H1 (cell line): ENCODE measurements at regions not wholly inside any gene's neighbourhood (a gene's known extent, or its start where the extent isn't known, plus 50 kb on each side); places are given as distances from the start of the nearest gene placed in this dataset.

ENCODE experiments used
- CTCF ChIA-PET: fragments of 300-600 bp; sonication (Branson Sonifier 250); formaldehyde crosslinking; loops from one replicate; lab custom pipeline; 2021; ENCODE audit not compliant: partially characterized antibody; lab: Charles Lee
- POLR2A ChIA-PET: fragments of 300-600 bp; sonication (Branson Sonifier 250); formaldehyde crosslinking; loops from one replicate; lab custom pipeline; 2021; ENCODE audit warnings: inconsistent platforms; ENCODE audit not compliant: partially characterized antibody; lab: Charles Lee
- DNase-seq, 2 experiments: peaks; one replicate each; pipeline versions ENCODE4 v3.0.0 to v3.0.0-alpha.2; 2010 to 2022; ENCODE audit warnings: low spot score in 2 of 2, low read depth in 1 of 2, mixed read lengths in 1 of 2
- FAIRE-seq: peaks from 2 replicates; lab custom pipeline; 2011; peaks lifted over from hg19 to GRCh38; lab: Jason Lieb, UNC
- H2AFZ ChIP-seq: 2 replicates; pipeline ENCODE4 v1.8.1; 2012; ENCODE audit warnings: low read length, inconsistent platforms
- H2AK5ac ChIP-seq: 2 replicates; pipeline ENCODE4 v1.6.1; 2013; ENCODE audit warnings: low read depth, low read length
- H2BK120ac ChIP-seq: replicated peaks from 2 replicates; pipeline ENCODE3; 2013; ENCODE audit warnings: low read depth, low read length, inconsistent platforms
- H2BK12ac ChIP-seq: 2 replicates; pipeline ENCODE4 v1.6.1; 2013; ENCODE audit warnings: low read depth, low read length
- H2BK15ac ChIP-seq: 2 replicates; pipeline ENCODE4 v1.6.1; 2013; ENCODE audit warnings: low read length
- H2BK20ac ChIP-seq: 2 replicates; pipeline ENCODE4 v1.6.1; 2013; ENCODE audit warnings: low read length
- H2BK5ac ChIP-seq: 2 replicates; pipeline ENCODE4 v1.6.1; 2013; ENCODE audit warnings: low read depth, low read length
- H3K14ac ChIP-seq: 2 replicates; pipeline ENCODE4 v1.6.1; 2013; ENCODE audit warnings: inconsistent platforms; ENCODE audit not compliant: insufficient read length
- H3K18ac ChIP-seq: 2 replicates; pipeline ENCODE4 v1.6.1; 2013; ENCODE audit warnings: low read length; ENCODE audit errors: extremely low read depth
- H3K23ac ChIP-seq: 2 replicates; pipeline ENCODE4 v1.6.1; 2013; ENCODE audit warnings: inconsistent platforms; ENCODE audit not compliant: insufficient read length
- H3K23me2 ChIP-seq: 2 replicates; pipeline ENCODE4 v1.6.1; 2013; ENCODE audit warnings: low read depth, low read length
- H3K27ac ChIP-seq: 2 replicates; pipeline ENCODE4 v1.6.1; 2011; ENCODE audit warnings: low read depth, low read length, inconsistent platforms
- H3K27me3 ChIP-seq, 4 experiments: replicated peaks in 1 of 4; 1 replicate in 1 of 4; 2 replicates in 3 of 4; pipeline versions ENCODE4 v1.6.1 to v1.8.1; 2011 to 2013; ENCODE audit warnings: low read length in 3 of 4, mild to moderate bottlenecking in 3 of 4, inconsistent platforms in 2 of 4, mixed read lengths in 2 of 4, moderate library complexity in 1 of 4; ENCODE audit not compliant: control insufficient read depth in 3 of 4, insufficient read depth in 3 of 4; ENCODE audit errors: extremely low read depth in 1 of 4
- H3K36me3 ChIP-seq, 4 experiments: 2 replicates each; pipeline versions ENCODE4 v1.6.1 to v1.8.1; 2011 to 2013; ENCODE audit warnings: mild to moderate bottlenecking in 4 of 4, low read length in 3 of 4, moderate library complexity in 2 of 4, control low read depth in 1 of 4, inconsistent platforms in 1 of 4; ENCODE audit not compliant: insufficient read depth in 4 of 4, control insufficient read depth in 2 of 4
- H3K4ac ChIP-seq: replicated peaks from 2 replicates; pipeline ENCODE3; 2013; ENCODE audit warnings: low read length, low read depth, mixed read lengths, inconsistent platforms; ENCODE audit not compliant: insufficient read length
- H3K4me1 ChIP-seq, 4 experiments: replicated peaks in 1 of 4; 1 replicate in 1 of 4; 2 replicates in 3 of 4; pipeline versions ENCODE4 v1.6.1 to v1.8.1; 2011 to 2013; ENCODE audit warnings: low read length in 3 of 4, inconsistent platforms in 2 of 4, mixed read lengths in 1 of 4; ENCODE audit not compliant: insufficient read depth in 4 of 4, control insufficient read depth in 3 of 4
- H3K4me2 ChIP-seq, 2 experiments: 2 replicates each; pipeline versions ENCODE4 v1.6.1 to v1.8.1; 2011 to 2013; ENCODE audit warnings: low read depth in 2 of 2, low read length in 2 of 2, control low read depth in 1 of 2, inconsistent platforms in 1 of 2, mild to moderate bottlenecking in 1 of 2; ENCODE audit not compliant: insufficient read depth in 1 of 2
- H3K4me3 ChIP-seq, 4 experiments: fragments of 200-600, 300-600 bp in 1 of 4; sonication (generic), shearing (Covaris generic), sonication (Bioruptor Twin) in 1 of 4; 2 replicates each; pipeline versions ENCODE4 v1.5.1 to v1.8.1; 2011 to 2016; ENCODE audit warnings: low read length in 4 of 4, low read depth in 3 of 4, control low read depth in 2 of 4, inconsistent platforms in 2 of 4, mild to moderate bottlenecking in 2 of 4, mixed read lengths in 1 of 4, moderate library complexity in 1 of 4; ENCODE audit not compliant: insufficient read depth in 2 of 4; ENCODE audit errors: extremely low read depth in 1 of 4
- H3K56ac ChIP-seq: replicated peaks from 2 replicates; pipeline ENCODE3; 2013; ENCODE audit warnings: low read depth, mild to moderate bottlenecking, mixed read lengths, low read length, inconsistent platforms; ENCODE audit not compliant: insufficient read length
- H3K79me1 ChIP-seq: 2 replicates; pipeline ENCODE4 v1.6.1; 2013; ENCODE audit warnings: low read depth, low read length, control low read depth
- H3K79me2 ChIP-seq, 2 experiments: 2 replicates each; pipeline versions ENCODE4 v1.6.1 to v1.8.1; 2012 to 2013; ENCODE audit warnings: low read length in 2 of 2, mild to moderate bottlenecking in 2 of 2, inconsistent platforms in 1 of 2; ENCODE audit not compliant: insufficient read depth in 2 of 2, control insufficient read depth in 1 of 2
- H3K9ac ChIP-seq, 4 experiments: replicated peaks in 1 of 4; 1 replicate in 1 of 4; 2 replicates in 3 of 4; pipeline versions ENCODE4 v1.6.1 to v1.8.1; 2011 to 2013; ENCODE audit warnings: low read depth in 3 of 4, low read length in 3 of 4, control low read depth in 2 of 4, mild to moderate bottlenecking in 2 of 4, moderate library complexity in 2 of 4, inconsistent platforms in 1 of 4; ENCODE audit errors: extremely low read depth in 1 of 4
- H3K9me3 ChIP-seq, 2 experiments: 2 replicates each; pipeline versions ENCODE4 v1.6.1 to v1.8.1; 2012 to 2013; ENCODE audit warnings: mild to moderate bottlenecking in 2 of 2, moderate library complexity in 2 of 2, control low read depth in 1 of 2, inconsistent platforms in 1 of 2, low read depth in 1 of 2, low read length in 1 of 2, mixed read lengths in 1 of 2; ENCODE audit not compliant: insufficient read depth in 2 of 2
- H4K20me1 ChIP-seq, 2 experiments: replicated peaks in 1 of 2; 2 replicates each; pipeline versions ENCODE3 to v1.8.1; 2011 to 2013; ENCODE audit warnings: inconsistent platforms in 2 of 2, low read length in 2 of 2, mild to moderate bottlenecking in 1 of 2; ENCODE audit not compliant: insufficient read depth in 2 of 2, control insufficient read depth in 1 of 2
- H4K5ac ChIP-seq: 2 replicates; pipeline ENCODE4 v1.6.1; 2013; ENCODE audit warnings: low read length, low read depth, mixed read lengths, inconsistent platforms; ENCODE audit not compliant: insufficient read length
- H4K8ac ChIP-seq: 2 replicates; pipeline ENCODE4 v1.8.0; 2013; ENCODE audit warnings: mild to moderate bottlenecking, moderate library complexity, low read length, inconsistent platforms; ENCODE audit not compliant: insufficient read depth; ENCODE audit errors: extremely low read depth
- H4K91ac ChIP-seq: replicated peaks from 2 replicates; pipeline ENCODE3; 2013; ENCODE audit warnings: low read length, mixed read lengths, inconsistent platforms; ENCODE audit not compliant: insufficient read length
- E2F6 ChIP-seq: IDR thresholded peaks from 2 replicates; pipeline ENCODE4 v1.6.1; 2012; ENCODE audit warnings: inconsistent platforms
- HDAC6 ChIP-seq: IDR thresholded peaks from one replicate; pipeline ENCODE4 v1.7.1; 2012; ENCODE audit warnings: low read depth, mild to moderate bottlenecking, inconsistent platforms, low read length, moderate library complexity
- NANOG ChIP-seq: IDR thresholded peaks from 2 replicates; pipeline ENCODE4 v1.6.1; 2011; ENCODE audit warnings: low read length, low read depth, mild to moderate bottlenecking, inconsistent platforms; ENCODE audit not compliant: insufficient read depth, poor library complexity, severe bottlenecking
- POLR2A ChIP-seq, 2 experiments: IDR thresholded peaks; 1 replicate in 1 of 2; 2 replicates in 1 of 2; pipeline ENCODE4 v1.6.1; 2011; ENCODE audit warnings: low read depth in 2 of 2, low read length in 2 of 2, mild to moderate bottlenecking in 2 of 2; ENCODE audit errors: control extremely low read depth in 1 of 2
- POU5F1 ChIP-seq: IDR thresholded peaks from 2 replicates; pipeline ENCODE4 v1.6.1; 2011; ENCODE audit warnings: low read depth, mild to moderate bottlenecking, low read length, moderate library complexity
- SIN3A ChIP-seq, 2 experiments: IDR thresholded peaks in 1 of 2; conservative IDR thresholded peaks in 1 of 2; 2 replicates each; pipeline ENCODE4 v1.6.1; 2011 to 2012; ENCODE audit warnings: low read length in 2 of 2, improper control_type of control experiment in 1 of 2, low read depth in 1 of 2, mild to moderate bottlenecking in 1 of 2
- TBP ChIP-seq: IDR thresholded peaks from 2 replicates; pipeline ENCODE4 v1.6.1; 2011; ENCODE audit warnings: low read depth, low read length, improper control_type of control experiment
- WGBS, 2 experiments: shearing (Covaris generic) in 1 of 2; methylation state at CpG; one replicate each; pipeline versions ENCODE4 v1.1.6 to v1.1.7; 2013 to 2015; ENCODE audit warnings: low lambda C conversion rate in 2 of 2, mixed read lengths in 2 of 2, inconsistent platforms in 1 of 2, low coverage in 1 of 2, missing lambda C conversion rate in 1 of 2; ENCODE audit not compliant: insufficient replicate concordance in 2 of 2, insufficient coverage in 1 of 2, insufficient read length in 1 of 2; ENCODE audit errors: extremely low coverage in 1 of 2, missing lambda C conversion rate in 1 of 2; 5-methylcytosine and 5-hydroxymethylcytosine counted together

- H2BK12ac ChIP-seq = no peak overlapping the region
- H2AFZ ChIP-seq = no peak overlapping the region
- POLR2A ChIA-PET = no interaction called here
- H4K5ac ChIP-seq = no peak overlapping the region
- CTCF ChIA-PET = no interaction called here
- H4K8ac ChIP-seq = no peak overlapping the region
- no peak overlapping the region for H3K4me3 ChIP-seq
- no peaks in the 10 kb centered on the region for H3K9me3 ChIP-seq
- no peak for DNase-seq
- H3K36me3 ChIP-seq = no peaks in the 10 kb centered on the region
- no peaks in the 10 kb centered on the region for H3K27me3 ChIP-seq
- no peaks in the 10 kb centered on the region for H3K23me2 ChIP-seq
- no peak overlapping the region for H3K4me2 ChIP-seq
- no peak overlapping the region for H4K91ac ChIP-seq
- no peak overlapping the region for H2BK5ac ChIP-seq
- no peak overlapping the region for H3K56ac ChIP-seq
- no peak for FAIRE-seq
- H3K4ac ChIP-seq = no peak overlapping the region
- H4K20me1 ChIP-seq = no peaks in the 10 kb centered on the region
- H2BK15ac ChIP-seq = no peak overlapping the region
- no peak overlapping the region for H3K18ac ChIP-seq
- no peaks in the 10 kb centered on the region; a peak in 1 of 7 replicates for H3K4me1 ChIP-seq
- H3K27ac ChIP-seq = no peak overlapping the region
- H2BK20ac ChIP-seq = no peak overlapping the region
- H3K79me1 ChIP-seq = no peaks in the 10 kb centered on the region
- H3K23ac ChIP-seq = no peak overlapping the region
- no peak overlapping the region for H2AK5ac ChIP-seq
- no peaks in the 10 kb centered on the region for H3K79me2 ChIP-seq
- no peak overlapping the region for H3K14ac ChIP-seq
- 100% methylated on average over 1 of the region's 1 CpG; no CpG with 5 or more reads in 1 of the 2 experiments for WGBS, 2 experiments
- no peak overlapping the region for H3K9ac ChIP-seq
- no peak overlapping the region for H2BK120ac ChIP-seq
- TF ChIP-seq HDAC6 (no peak), E2F6 (no peak), TBP (no peak), POU5F1 (no peak), POLR2A (IDR thresholded peaks at IDR 0.05; ENCODE audit: control extremely low read depth in 1 of 2, low read depth in 2 of 2, low read length in 2 of 2) (no peak), SIN3A (conservative IDR thresholded peaks at IDR 0.05 in 1 of 2, IDR thresholded peaks at IDR 0.05 in 1 of 2; ENCODE audit: low read depth in 1 of 2, low read length in 2 of 2) (no peak), NANOG (no peak)
Observed at GRCh38 chr1:189686288-189686687, 791.4 kb downstream of the BRINP3 start.
